GM19025 (cell line): ENCODE measurements at regions not wholly inside any gene's neighbourhood (a gene's known extent, or its start where the extent isn't known, plus 50 kb on each side); places are given as distances from the start of the nearest gene placed in this dataset.
"Not testable (repeated sequence)": the region's sequence is repeated elsewhere in the genome, so short reads cannot be mapped to it uniquely, and the experiment has no call there.

Experiments used
- ATAC-seq: cut with Tn5 transposase; IDR thresholded peaks from one replicate; pipeline ENCODE4 v1.9.1; 2021; ENCODE audit warnings: mild to moderate bottlenecking, low read depth, moderate library complexity; ENCODE audit not compliant: unreplicated experiment

DNA sequence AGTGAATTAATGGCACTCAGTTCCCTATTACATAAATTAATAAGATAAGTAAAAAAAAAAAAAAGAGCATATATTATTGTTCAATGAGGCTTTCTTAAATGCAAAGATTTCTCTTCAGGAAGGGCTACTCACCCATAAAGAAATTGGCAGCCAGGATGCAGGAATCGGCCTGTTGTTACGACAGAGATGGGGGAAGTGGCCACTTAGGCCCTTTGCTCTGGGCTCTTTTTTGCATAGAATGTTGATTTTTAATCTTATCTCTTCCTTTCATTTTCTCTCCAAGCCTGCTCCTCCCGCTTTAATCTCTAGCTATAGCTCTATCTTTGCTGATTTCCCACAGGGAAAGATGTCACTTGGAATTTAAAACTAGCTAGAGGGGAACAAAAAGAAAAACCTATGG is 391.8 kb upstream of the CRIM1 start:
- ATAC-seq: no peak

DNA sequence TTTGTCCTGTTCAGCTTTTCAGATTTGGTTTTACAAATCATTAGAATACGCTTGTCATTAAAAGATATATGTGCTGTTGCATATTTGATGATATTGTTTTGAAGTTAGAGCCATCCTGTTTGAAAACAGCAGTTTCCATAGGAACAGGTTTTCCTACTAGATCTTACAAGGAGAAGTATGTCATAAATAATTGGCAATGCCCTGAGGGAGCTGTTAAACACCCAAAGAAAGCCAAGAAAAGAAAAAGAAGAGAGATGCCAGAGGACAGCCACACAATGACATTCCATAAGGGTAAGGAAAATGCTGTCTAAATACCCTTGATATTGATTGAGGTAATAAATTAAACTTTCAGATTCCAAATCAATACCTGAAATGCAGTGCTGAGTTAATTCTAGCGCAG is 392.2 kb upstream of the CRIM1 start:
- ATAC-seq: no peak

DNA sequence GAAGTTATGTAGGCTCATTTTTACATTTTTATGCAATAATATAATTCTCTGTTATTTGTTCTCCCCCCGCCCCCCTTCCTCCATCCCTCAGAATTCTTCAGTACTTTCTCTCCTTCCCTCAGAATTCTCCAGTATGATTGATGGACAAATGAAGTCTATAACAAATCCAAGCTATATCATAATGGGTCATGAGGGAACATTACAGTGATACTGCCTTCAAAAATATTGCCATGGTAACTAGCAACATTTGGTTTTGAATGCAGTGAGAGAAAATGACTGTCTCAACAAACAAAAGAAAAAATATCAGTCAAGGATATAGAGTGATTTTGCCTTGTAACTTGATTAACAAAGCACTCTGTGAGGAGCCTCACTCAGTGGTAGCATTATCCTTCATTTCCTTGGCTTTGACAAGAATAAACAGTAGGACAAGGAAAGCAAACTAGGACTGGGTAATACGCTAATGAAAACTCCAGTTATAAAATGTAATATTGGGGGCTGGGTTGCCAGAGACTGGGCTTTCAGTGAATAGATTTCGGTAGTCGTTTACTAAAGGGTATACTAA is 392.9 kb upstream of the CRIM1 start:
- no peak for ATAC-seq

GRCh38 chr2:35960596-35960995 is 395.0 kb upstream of the CRIM1 start:
- ATAC-seq: no peak

GRCh38 chr2:35957053-35957452 is 398.5 kb upstream of the CRIM1 start:
- not testable (repeated sequence) for ATAC-seq

DNA sequence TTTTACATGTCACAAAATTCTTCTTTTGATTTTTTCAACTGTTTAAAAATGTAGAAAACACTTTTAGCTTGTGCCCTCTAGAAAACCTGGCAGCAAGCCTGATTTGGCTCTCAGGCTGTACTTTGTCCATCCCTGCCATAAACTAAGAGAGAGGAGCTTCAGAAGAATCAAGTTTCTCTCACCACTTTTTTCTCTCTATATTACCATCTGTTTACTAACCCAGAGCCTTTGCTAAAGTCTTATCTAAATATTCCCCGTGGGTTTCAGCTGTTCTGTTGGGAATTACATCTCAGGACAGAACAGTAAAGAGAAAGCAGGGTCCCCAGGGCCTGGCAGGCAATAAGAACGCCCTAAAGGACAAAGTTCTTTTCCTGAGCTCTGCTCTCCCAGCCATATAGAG is 409.1 kb upstream of the CRIM1 start:
- no peak for ATAC-seq

GRCh38 chr2:35938838-35939237 is 416.7 kb upstream of the CRIM1 start:
- no peak for ATAC-seq

DNA sequence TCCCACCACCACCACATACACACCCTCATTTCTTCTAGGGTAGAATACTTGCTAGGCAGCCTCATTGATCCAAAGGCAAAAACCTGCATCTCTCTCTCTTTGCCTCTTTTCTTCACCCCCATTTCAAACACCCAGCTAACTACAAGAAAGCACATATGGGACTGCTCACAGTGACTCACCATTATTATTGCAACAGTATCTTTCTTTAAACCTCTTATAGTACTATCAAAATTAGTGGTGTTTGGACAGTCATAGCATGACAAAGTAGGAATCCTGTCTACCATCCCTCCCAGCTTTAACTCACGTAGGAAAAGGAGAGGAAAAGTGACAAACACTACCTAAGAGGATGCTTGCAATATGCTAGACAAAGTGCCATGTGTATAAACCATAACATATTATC is 422.5 kb upstream of the CRIM1 start:
- no peak for ATAC-seq

DNA sequence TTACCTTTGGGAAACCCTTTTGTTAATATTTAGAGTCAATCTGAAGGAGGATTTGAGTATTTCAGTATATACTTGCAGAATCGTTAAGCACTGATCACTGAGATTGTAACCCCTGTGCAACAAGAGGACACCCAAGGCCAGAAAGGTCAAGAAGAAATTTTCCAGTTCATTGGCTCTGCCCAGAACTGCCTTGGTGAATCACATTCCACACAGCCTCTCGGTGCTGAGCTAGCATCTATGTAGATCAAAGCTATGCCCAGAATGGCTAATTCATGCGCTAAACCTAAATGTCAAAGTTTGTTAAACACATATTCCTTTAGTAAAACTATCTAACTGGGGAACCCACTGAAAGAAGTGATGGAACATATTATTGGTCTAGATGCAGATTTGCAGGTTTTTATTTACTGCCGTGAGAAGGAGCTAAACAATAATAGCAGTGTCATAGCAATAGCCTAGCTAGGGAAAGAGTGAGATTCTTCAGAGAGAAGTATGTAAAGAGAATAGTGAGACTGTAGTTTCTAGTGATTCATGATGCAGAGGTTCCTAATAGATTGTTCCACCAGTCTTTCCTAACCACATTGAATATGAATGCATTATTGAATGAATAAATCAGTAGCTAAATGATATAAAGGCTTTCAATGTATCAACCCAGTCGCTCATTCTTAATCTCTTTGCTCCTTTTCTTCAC is 423.2 kb upstream of the CRIM1 start:
- ATAC-seq: no peak

DNA sequence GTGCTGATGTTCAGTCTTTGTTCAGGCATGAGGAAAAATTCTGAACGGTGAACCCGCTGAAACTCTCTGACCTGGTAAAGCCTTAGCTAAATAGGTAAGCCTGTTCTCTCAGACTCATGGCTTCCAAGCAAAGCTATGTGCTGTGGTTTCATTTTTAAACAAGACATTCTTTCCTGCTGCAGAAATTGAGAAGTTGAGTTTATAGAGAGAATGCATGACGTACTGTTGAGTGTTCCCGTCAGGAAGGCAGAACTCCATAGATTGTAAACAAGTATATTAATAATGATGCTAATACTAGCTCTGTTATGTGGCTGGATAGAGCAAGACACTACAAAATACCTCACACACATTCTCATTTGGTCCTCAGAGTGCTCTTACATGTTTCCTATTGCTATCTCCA is 424.0 kb upstream of the CRIM1 start:
- no peak for ATAC-seq

DNA sequence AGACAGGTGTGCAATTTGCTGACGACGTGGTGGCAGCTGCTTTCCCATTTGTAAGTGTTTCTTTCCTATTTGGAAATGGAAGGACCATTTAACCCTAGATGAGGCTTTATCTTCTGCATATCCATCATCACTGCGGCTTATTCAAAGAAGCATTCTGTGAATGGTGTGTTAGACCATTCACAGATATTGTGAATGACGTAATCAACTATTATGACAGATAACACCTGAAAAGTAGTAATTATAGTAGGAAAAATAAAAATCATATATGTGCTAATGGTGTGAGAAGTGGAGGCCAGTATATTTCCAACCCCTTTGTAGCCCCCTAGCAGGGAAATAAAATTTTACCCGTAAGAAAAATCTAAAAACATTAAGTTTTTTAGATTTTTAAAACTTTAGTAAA is 424.5 kb upstream of the CRIM1 start:
- ATAC-seq: no peak

GRCh38 chr2:35929551-35929950 is 426.0 kb upstream of the CRIM1 start:
- no peak for ATAC-seq

- no peak for ATAC-seq
Measured at GRCh38 chr2:35920061-35920460, 435.5 kb upstream of the CRIM1 start.

DNA sequence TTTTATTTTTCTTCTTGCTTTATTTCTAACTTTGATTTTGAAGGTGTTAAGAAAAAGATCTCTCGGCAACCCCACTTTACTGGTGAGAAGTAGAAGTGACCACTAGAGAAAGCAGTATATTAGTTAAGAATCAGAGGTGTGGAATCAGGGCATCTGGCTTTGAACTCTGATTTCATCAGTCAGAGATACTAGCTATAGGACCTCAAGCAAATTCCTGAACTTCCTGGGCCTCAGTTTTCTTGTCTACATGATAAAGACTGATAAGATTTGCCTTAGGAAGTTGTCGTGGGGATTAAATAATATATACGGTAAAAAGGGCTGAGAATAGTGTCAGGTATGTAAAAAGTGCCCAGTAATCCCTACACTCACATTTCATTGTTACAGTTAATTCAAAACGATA is 440.3 kb upstream of the CRIM1 start:
- ATAC-seq: no peak

GRCh38 chr2:35891936-35892335 is 463.6 kb upstream of the CRIM1 start:
- ATAC-seq: no peak

- no peak for ATAC-seq
Measured at GRCh38 chr2:35891528-35891927, 464.1 kb upstream of the CRIM1 start.

DNA sequence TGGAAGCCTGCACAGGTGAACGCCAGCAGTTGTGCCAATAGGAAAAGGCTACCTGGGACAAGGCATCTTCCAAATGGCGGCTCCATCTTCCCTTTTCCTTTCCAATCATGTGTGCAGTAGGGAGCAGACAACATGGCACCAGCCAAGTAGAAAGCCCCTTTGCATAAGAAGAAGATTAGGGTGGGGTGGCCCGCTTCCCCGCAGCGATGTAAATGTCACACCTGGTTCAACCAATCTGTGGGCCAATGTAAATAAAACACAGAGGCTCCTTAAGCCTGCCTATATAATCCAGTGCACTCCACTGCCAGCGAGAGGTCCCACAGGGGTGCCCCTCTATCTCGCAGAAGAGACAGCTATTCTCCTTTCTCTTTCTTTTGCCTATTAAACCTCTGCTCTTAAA is 468.4 kb upstream of the CRIM1 start:
- no peak for ATAC-seq

DNA sequence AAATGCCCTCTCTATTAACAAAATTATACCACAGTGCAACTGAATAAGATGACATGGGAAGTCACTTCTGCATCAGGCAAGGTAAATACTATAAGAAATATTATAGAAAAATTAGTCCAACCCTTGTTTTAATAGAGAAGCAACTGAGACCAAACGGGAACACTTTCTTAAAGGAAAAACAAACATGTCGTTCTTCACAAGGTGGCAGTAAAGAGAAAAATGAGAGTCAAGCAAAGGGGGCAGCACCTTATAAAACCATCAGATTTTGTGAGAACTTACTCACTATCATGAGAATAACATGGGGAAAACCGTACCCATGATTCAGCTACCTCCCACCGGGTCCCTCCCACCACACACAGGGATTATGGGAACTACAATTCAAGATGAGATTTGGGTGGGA is 481.7 kb upstream of the CRIM1 start:
- ATAC-seq: no peak

DNA sequence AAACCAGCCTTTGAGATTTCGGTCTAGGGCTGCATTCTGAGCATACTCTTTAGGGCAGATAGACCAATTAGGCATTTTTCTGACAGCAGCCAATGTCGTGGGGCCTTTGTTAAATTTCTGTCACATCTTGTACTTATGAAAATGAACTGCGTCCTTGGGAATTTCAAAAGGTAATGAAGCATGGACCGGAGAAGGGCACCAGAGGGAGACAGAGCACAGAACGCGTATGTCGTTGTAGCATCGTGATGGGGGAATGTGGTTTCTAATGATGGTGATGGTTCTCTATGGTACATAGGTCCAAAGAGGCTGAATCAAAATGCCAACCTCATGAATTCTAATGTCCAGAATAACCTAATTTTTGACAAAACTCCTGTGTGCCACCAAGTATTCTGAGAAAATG is 483.9 kb upstream of the CRIM1 start:
- no peak for ATAC-seq

GRCh38 chr2:35870713-35871112 is 484.9 kb upstream of the CRIM1 start:
- ATAC-seq: no peak

DNA sequence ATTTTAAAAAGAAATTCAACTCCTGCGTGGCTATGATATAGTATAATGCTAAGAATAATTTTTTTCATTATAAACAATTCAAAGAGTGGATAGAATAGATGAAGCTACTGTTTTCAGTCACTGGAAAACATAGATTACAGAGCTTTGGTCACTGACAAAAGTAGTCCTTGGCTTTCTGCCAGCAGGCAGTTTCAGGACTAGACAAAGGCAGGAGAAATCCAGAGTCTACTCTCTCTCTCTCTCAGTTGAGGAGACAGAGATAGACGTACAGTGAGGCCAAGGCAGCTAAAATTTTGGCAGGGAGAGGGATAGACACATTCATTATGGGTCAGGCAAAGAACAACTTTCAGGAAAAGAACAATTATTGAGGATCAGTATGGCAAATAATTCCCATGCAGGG is 491.4 kb upstream of the CRIM1 start:
- ATAC-seq: no peak

DNA sequence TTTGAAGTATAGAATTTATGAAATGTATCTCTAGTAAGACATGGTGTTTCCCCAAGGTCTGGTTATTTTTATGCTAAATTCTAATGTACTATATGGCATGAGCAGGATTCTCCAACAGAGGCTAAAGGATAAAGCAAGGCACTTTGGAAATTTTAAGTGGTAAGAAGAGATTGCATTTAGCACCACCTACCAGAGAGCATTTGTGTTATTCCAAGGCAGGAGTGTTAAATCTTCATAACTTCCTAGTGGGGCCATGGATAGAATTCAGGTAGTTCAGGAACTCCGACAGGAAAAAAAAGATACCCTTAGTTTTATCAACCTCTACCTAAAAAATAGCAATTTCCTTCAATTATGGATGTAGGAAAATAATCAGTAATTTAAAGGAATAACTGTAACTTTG is 497.4 kb upstream of the CRIM1 start:
- no peak for ATAC-seq

- no peak for ATAC-seq
Measured at GRCh38 chr2:35857498-35857897, 498.1 kb upstream of the CRIM1 start.
